ENCODE measurements at regions not wholly inside any gene's neighbourhood (a gene's known extent, or its start where the extent isn't known, plus 50 kb on each side); places are given as distances from the start of the nearest gene placed in this dataset.

GRCh38 chr1:166221316-166221715, 54.5 kb upstream of the FAM78B start:
- no peak for DNase-seq

- DNase-seq = no peak
These were observed 67.1 kb upstream of the FAM78B start for GRCh38 chr1:166233750-166234366.

- DNase-seq = no peak
These were observed 68.9 kb upstream of the FAM78B start for GRCh38 chr1:166235728-166236127.

- DNase-seq = no peak
These were observed 70.9 kb upstream of the FAM78B start for GRCh38 chr1:166237675-166238074.

- DNase-seq = no peak
These were observed 86.4 kb upstream of the FAM78B start for GRCh38 chr1:166253076-166253779.

- DNase-seq = no peak
These were observed 91.2 kb upstream of the FAM78B start for GRCh38 chr1:166258017-166258416.

- no peak for DNase-seq
These were observed 94.7 kb upstream of the FAM78B start for GRCh38 chr1:166261511-166261910.

GRCh38 chr1:166270476-166271150, 103.8 kb upstream of the FAM78B start:
- no peak for DNase-seq

GRCh38 chr1:166271151-166271538, 104.3 kb upstream of the FAM78B start:
- DNase-seq = no peak

- DNase-seq = no peak
These were observed 105.4 kb upstream of the FAM78B start for GRCh38 chr1:166272155-166272554.

GRCh38 chr1:166272851-166273250, 106.0 kb upstream of the FAM78B start:
- no peak for DNase-seq

GRCh38 chr1:166273618-166274017, 106.8 kb upstream of the FAM78B start:
- DNase-seq = no peak

GRCh38 chr1:166282391-166283137, 115.8 kb upstream of the FAM78B start:
- DNase-seq = no peak

- DNase-seq = no peak
These were observed 116.4 kb upstream of the FAM78B start for GRCh38 chr1:166283190-166283589.

GRCh38 chr1:166283600-166283999, 116.8 kb upstream of the FAM78B start:
- no peak for DNase-seq

GRCh38 chr1:166289309-166290050, 122.7 kb upstream of the FAM78B start:
- DNase-seq = no peak

GRCh38 chr1:166295656-166296055, 128.9 kb upstream of the FAM78B start:
- DNase-seq = no peak

- no peak for DNase-seq
These were observed 131.2 kb upstream of the FAM78B start for GRCh38 chr1:166297993-166298392.

GRCh38 chr1:166300767-166301166, 134.0 kb upstream of the FAM78B start:
- no peak for DNase-seq

GRCh38 chr1:166302989-166303758, 136.4 kb upstream of the FAM78B start:
- DNase-seq = no peak

GRCh38 chr1:166304131-166304530, 137.3 kb upstream of the FAM78B start:
- no peak for DNase-seq

- no peak for DNase-seq
These were observed 138.6 kb upstream of the FAM78B start for GRCh38 chr1:166305371-166305770.
